IMR-90 (cell line): ENCODE measurements at regions not wholly inside any gene's neighbourhood (a gene's known extent, or its start where the extent isn't known, plus 50 kb on each side); places are given as distances from the start of the nearest gene placed in this dataset.

Experiments used
- ATAC-seq: fragments of 200-7000 bp; cut with Tn5 transposase; 2 replicates; pipeline ENCODE4 v1.9.1; 2020; ENCODE audit warnings: low read depth, mild to moderate bottlenecking, moderate library complexity
- BruUV-seq: library from RNA; stranded (reverse); fragments of 400-500 nt; replicated peaks from 2 replicates; lab custom pipeline; 2021; lab: Mats Ljungman, UMichigan
- CTCF ChIA-PET: fragments of 300-600 bp; formaldehyde crosslinking; extraction: SDS; loops from one replicate; lab custom pipeline; 2021; ENCODE audit warnings: antibody characterized with exemption; lab: Yijun Ruan, JAX
- POLR2A ChIA-PET: fragments of 300-600 bp; sonication (Branson Sonifier 250); formaldehyde crosslinking; loops from one replicate; lab custom pipeline; 2022; ENCODE audit warnings: antibody characterized with exemption; ENCODE audit not compliant: unreplicated experiment; lab: Charles Lee
- DNase-seq: peaks from one replicate; pipeline ENCODE4 v3.0.0; 2013
- H2AFZ ChIP-seq: replicated peaks from 2 replicates; pipeline ENCODE3; 2013; ENCODE audit warnings: low read length, mild to moderate bottlenecking; ENCODE audit not compliant: poor library complexity
- H2AK5ac ChIP-seq: 2 replicates; pipeline ENCODE4 v1.6.1; 2013; ENCODE audit warnings: low read depth, low read length, inconsistent platforms
- H2AK9ac ChIP-seq: replicated peaks from 2 replicates; pipeline ENCODE3; 2013; ENCODE audit warnings: mild to moderate bottlenecking, low read depth, low read length, moderate library complexity; ENCODE audit not compliant: poor library complexity
- H2BK120ac ChIP-seq: 2 replicates; pipeline ENCODE4 v1.6.1; 2013; ENCODE audit warnings: low read depth, low read length, inconsistent platforms
- H2BK15ac ChIP-seq: 3 replicates; pipeline ENCODE4 v1.6.1; 2013; ENCODE audit warnings: low read depth, low read length, inconsistent platforms
- H2BK20ac ChIP-seq: 2 replicates; pipeline ENCODE4 v1.6.1; 2013; ENCODE audit warnings: low read depth, mild to moderate bottlenecking, inconsistent platforms, low read length, moderate library complexity
- H2BK5ac ChIP-seq: 2 replicates; pipeline ENCODE4 v1.6.1; 2013; ENCODE audit warnings: mild to moderate bottlenecking, low read depth, low read length, inconsistent platforms; ENCODE audit not compliant: poor library complexity, severe bottlenecking
- H3K14ac ChIP-seq: replicated peaks from 2 replicates; pipeline ENCODE4 v1.6.1; 2013; ENCODE audit warnings: low read depth, low read length, inconsistent platforms
- H3K18ac ChIP-seq: 2 replicates; pipeline ENCODE4 v1.6.1; 2013; ENCODE audit warnings: low read depth, low read length, control low read depth
- H3K23ac ChIP-seq: 2 replicates; pipeline ENCODE4 v1.6.1; 2013; ENCODE audit warnings: low read depth, low read length, inconsistent platforms
- H3K27ac ChIP-seq: 2 replicates; pipeline ENCODE4 v1.5.1; 2013; ENCODE audit warnings: mild to moderate bottlenecking, control low read depth, low read length; ENCODE audit not compliant: insufficient read depth
- H3K27me3 ChIP-seq: 2 replicates; pipeline ENCODE4 v1.6.1; 2013; ENCODE audit warnings: low read length; ENCODE audit not compliant: control insufficient read depth, insufficient read depth
- H3K36me3 ChIP-seq: 2 replicates; pipeline ENCODE4 v1.6.1; 2013; ENCODE audit warnings: low read length, mixed read lengths; ENCODE audit not compliant: control insufficient read depth, insufficient read depth
- H3K4ac ChIP-seq: 2 replicates; pipeline ENCODE4 v1.6.1; 2013; ENCODE audit warnings: low read depth, low read length, inconsistent platforms
- H3K4me1 ChIP-seq: 2 replicates; pipeline ENCODE4 v1.6.1; 2013; ENCODE audit warnings: low read length, mixed read lengths; ENCODE audit not compliant: control insufficient read depth, insufficient read depth
- H3K4me2 ChIP-seq: 2 replicates; pipeline ENCODE4 v1.6.1; 2013; ENCODE audit warnings: low read depth, mild to moderate bottlenecking, control low read depth, low read length, moderate library complexity
- H3K4me3 ChIP-seq: 2 replicates; pipeline ENCODE4 v1.5.1; 2013; ENCODE audit warnings: low read depth, mild to moderate bottlenecking, control low read depth, low read length, moderate library complexity; ENCODE audit not compliant: insufficient read depth
- H3K56ac ChIP-seq: 2 replicates; pipeline ENCODE4 v1.6.1; 2013; ENCODE audit warnings: low read length, inconsistent platforms; ENCODE audit not compliant: insufficient read depth; ENCODE audit errors: extremely low read depth
- H3K79me1 ChIP-seq, 2 experiments: 2 replicates each; pipeline ENCODE4 v1.6.1; 2013; ENCODE audit warnings: low read length in 2 of 2, inconsistent platforms in 1 of 2, low read depth in 1 of 2
- H3K9ac ChIP-seq: 2 replicates; pipeline ENCODE4 v1.6.1; 2013; ENCODE audit warnings: low read depth, low read length, control low read depth
- H3K9me1 ChIP-seq: 2 replicates; pipeline ENCODE4 v1.6.1; 2013; ENCODE audit warnings: low read length, inconsistent platforms; ENCODE audit not compliant: insufficient read depth
- H3K9me3 ChIP-seq: 2 replicates; pipeline ENCODE4 v1.6.1; 2013; ENCODE audit warnings: low read length; ENCODE audit not compliant: control insufficient read depth, insufficient read depth
- H4K20me1 ChIP-seq: 2 replicates; pipeline ENCODE4 v1.6.1; 2013; ENCODE audit warnings: low read length, inconsistent platforms; ENCODE audit not compliant: insufficient read depth
- H4K5ac ChIP-seq: 2 replicates; pipeline ENCODE4 v1.6.1; 2013; ENCODE audit warnings: mild to moderate bottlenecking, low read depth, low read length, control low read depth
- H4K8ac ChIP-seq, 2 experiments: 2 replicates each; pipeline ENCODE4 v1.6.1; 2013; ENCODE audit warnings: low read depth in 2 of 2, low read length in 2 of 2, control low read depth in 1 of 2, inconsistent platforms in 1 of 2
- H4K91ac ChIP-seq: 2 replicates; pipeline ENCODE4 v1.6.1; 2013; ENCODE audit warnings: low read depth, low read length, inconsistent platforms; ENCODE audit not compliant: insufficient read depth
- MXI1 ChIP-seq: IDR thresholded peaks from 2 replicates; pipeline ENCODE4 v1.6.1; 2012; ENCODE audit warnings: low read depth, mild to moderate bottlenecking, low read length, moderate library complexity, borderline replicate concordance
- RCOR1 ChIP-seq: IDR thresholded peaks from 2 replicates; pipeline ENCODE4 v1.6.1; 2012; ENCODE audit warnings: mild to moderate bottlenecking, low read length, improper control_type of control experiment; ENCODE audit not compliant: insufficient replicate concordance
- WGBS, 2 experiments: methylation state at CpG; one replicate each; pipeline versions ENCODE4 v1.1.5 to v1.1.7; 2013; ENCODE audit warnings: missing lambda C conversion rate in 2 of 2; ENCODE audit not compliant: insufficient read length in 1 of 2; ENCODE audit errors: extremely low coverage in 2 of 2; 5-methylcytosine and 5-hydroxymethylcytosine counted together
- dilution Hi-C: fragments of 300-500 bp; cut with HindIII; formaldehyde crosslinking; loops from one replicate; pipeline ENCODE4 v1.14.3; 2018; ENCODE audit warnings: low sequenced_read_pairs; ENCODE audit not compliant: unreplicated experiment
- in situ Hi-C: fragments of 300-500 bp; cut with MboI; formaldehyde crosslinking; loops from 3 replicates; pipeline ENCODE4 v1.14.3; 2019; ENCODE audit warnings: low sequenced_read_pairs, inconsistent platforms, mixed read lengths
- intact Hi-C: fragments of 100-400 bp; cut with micrococcal nuclease; formaldehyde crosslinking; loops from 2 replicates; pipeline ENCODE4 v1.10.0; 2022
- TF ChIP-seq, protein P1 (sequence below): fragments of 150-350 bp; IDR thresholded peaks from 2 replicates; pipeline ENCODE4 v1.6.1; 2016; ENCODE audit warnings: low read depth, mild to moderate bottlenecking, low read length, moderate library complexity, borderline replicate concordance
- TF ChIP-seq, protein P2 (sequence below): conservative IDR thresholded peaks from 2 replicates; pipeline ENCODE4 v1.5.1; 2012; ENCODE audit warnings: mild to moderate bottlenecking, low read depth, low read length, improper control_type of control experiment
- TF ChIP-seq, protein P3 (sequence below): fragments of 150-350 bp; IDR thresholded peaks from 2 replicates; pipeline ENCODE4 v1.6.1; 2017; ENCODE audit warnings: mild to moderate bottlenecking, antibody characterized with exemption, low read length, low read depth

DNA sequence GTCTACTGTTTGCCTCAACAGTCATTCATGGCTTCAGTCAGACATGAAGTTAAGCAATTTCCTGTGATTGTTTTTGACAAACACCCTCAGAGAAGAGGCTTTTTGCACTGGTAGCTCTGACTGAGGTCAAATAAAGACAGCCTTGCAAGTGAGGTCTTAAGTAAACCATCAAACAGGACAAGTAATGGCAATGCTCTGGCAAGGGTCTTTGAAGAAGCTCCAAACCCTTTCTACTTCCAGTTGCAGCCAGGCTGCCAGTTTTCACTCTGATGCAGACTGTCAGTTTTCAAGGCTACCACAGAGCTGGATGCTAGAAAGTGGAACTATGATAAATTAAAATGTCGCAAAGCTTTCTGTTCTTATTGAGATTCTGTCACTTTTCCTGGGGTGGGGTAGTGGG is 421.5 kb upstream of the PTGER4 start:
- TF ChIP-seq, protein P1, sequence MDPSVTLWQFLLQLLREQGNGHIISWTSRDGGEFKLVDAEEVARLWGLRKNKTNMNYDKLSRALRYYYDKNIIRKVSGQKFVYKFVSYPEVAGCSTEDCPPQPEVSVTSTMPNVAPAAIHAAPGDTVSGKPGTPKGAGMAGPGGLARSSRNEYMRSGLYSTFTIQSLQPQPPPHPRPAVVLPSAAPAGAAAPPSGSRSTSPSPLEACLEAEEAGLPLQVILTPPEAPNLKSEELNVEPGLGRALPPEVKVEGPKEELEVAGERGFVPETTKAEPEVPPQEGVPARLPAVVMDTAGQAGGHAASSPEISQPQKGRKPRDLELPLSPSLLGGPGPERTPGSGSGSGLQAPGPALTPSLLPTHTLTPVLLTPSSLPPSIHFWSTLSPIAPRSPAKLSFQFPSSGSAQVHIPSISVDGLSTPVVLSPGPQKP: no peak
- TF ChIP-seq MXI1 (no peak), RCOR1 (no peak)
- TF ChIP-seq, protein P2, sequence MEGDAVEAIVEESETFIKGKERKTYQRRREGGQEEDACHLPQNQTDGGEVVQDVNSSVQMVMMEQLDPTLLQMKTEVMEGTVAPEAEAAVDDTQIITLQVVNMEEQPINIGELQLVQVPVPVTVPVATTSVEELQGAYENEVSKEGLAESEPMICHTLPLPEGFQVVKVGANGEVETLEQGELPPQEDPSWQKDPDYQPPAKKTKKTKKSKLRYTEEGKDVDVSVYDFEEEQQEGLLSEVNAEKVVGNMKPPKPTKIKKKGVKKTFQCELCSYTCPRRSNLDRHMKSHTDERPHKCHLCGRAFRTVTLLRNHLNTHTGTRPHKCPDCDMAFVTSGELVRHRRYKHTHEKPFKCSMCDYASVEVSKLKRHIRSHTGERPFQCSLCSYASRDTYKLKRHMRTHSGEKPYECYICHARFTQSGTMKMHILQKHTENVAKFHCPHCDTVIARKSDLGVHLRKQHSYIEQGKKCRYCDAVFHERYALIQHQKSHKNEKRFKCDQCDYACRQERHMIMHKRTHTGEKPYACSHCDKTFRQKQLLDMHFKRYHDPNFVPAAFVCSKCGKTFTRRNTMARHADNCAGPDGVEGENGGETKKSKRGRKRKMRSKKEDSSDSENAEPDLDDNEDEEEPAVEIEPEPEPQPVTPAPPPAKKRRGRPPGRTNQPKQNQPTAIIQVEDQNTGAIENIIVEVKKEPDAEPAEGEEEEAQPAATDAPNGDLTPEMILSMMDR: no peak
- TF ChIP-seq, protein P3, sequence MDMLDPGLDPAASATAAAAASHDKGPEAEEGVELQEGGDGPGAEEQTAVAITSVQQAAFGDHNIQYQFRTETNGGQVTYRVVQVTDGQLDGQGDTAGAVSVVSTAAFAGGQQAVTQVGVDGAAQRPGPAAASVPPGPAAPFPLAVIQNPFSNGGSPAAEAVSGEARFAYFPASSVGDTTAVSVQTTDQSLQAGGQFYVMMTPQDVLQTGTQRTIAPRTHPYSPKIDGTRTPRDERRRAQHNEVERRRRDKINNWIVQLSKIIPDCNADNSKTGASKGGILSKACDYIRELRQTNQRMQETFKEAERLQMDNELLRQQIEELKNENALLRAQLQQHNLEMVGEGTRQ: no peak
- Histone ChIP-seq H3K27ac (no peak overlapping the region), H2BK20ac (no peak overlapping the region), H3K14ac (no peak overlapping the region), H2BK120ac (no peak overlapping the region), H3K4me3 (no peak overlapping the region), H3K56ac (no peak overlapping the region), H4K91ac (no peak overlapping the region), H2BK15ac (no peak overlapping the region), H3K4me2 (no peak overlapping the region), H3K36me3 (no peaks in the 10 kb centered on the region), H3K79me1 (no peaks in the 10 kb centered on the region), H3K9ac (no peak overlapping the region), H2AK9ac (no peak overlapping the region), H4K20me1 (no peaks in the 10 kb centered on the region), H4K8ac (no peak overlapping the region), H3K4ac (no peak overlapping the region), H3K23ac (no peak overlapping the region), H2BK5ac (no peak overlapping the region), H3K27me3 (no peaks in the 10 kb centered on the region), H4K5ac (no peak overlapping the region), H2AFZ (no peak overlapping the region), H3K4me1 (no peaks in the 10 kb centered on the region), H3K9me1 (no peaks in the 10 kb centered on the region), H2AK5ac (no peak overlapping the region), H3K18ac (no peak overlapping the region), H3K9me3 (no peaks in the 10 kb centered on the region)
- dilution Hi-C loops: no loop called here
- DNase-seq (no peak), ATAC-seq (no peak)
- no TSS peak for BruUV-seq
- no CpG with 5 or more reads among the region's 1 CpG for WGBS, 2 experiments
- intact Hi-C loops: no loop called here
- ChIA-PET POLR2A (no interaction called here), CTCF (no interaction called here)
- in situ Hi-C loops: no loop called here
